ENCODE measurements at regions not wholly inside any gene's neighbourhood (a gene's known extent, or its start where the extent isn't known, plus 50 kb on each side); places are given as distances from the start of the nearest gene placed in this dataset.

GRCh38 chr7:130910949-130911944, 177.2 kb upstream of the KLF14 start:
- in situ Hi-C loops (cut with MboI; ENCODE audit: low sequenced_read_pairs): no loop called here

GRCh38 chr7:130912082-130912861, 178.3 kb upstream of the KLF14 start:
- in situ Hi-C loops (cut with MboI; ENCODE audit: low sequenced_read_pairs): no loop called here

- in situ Hi-C loops (cut with MboI; ENCODE audit: low sequenced_read_pairs): no loop called here
These were observed 179.0 kb upstream of the KLF14 start for GRCh38 chr7:130912862-130913638.

GRCh38 chr7:130913639-130914553, 179.9 kb upstream of the KLF14 start:
- in situ Hi-C loops (cut with MboI; ENCODE audit: low sequenced_read_pairs): no loop called here

GRCh38 chr7:130914554-130915294, 180.7 kb upstream of the KLF14 start:
- in situ Hi-C loops (cut with MboI; ENCODE audit: low sequenced_read_pairs): no loop called here

- in situ Hi-C loops (cut with MboI; ENCODE audit: low sequenced_read_pairs): no loop called here
These were observed 183.7 kb upstream of the KLF14 start for GRCh38 chr7:130917669-130918128.

GRCh38 chr7:130918129-130919052, 184.4 kb upstream of the KLF14 start:
- in situ Hi-C loops (cut with MboI; ENCODE audit: low sequenced_read_pairs): no loop called here

- in situ Hi-C loops (cut with MboI; ENCODE audit: low sequenced_read_pairs): no loop called here
These were observed 185.5 kb upstream of the KLF14 start for GRCh38 chr7:130919316-130920103.

GRCh38 chr7:130920122-130920521, 186.1 kb upstream of the KLF14 start:
- in situ Hi-C loops (cut with MboI; ENCODE audit: low sequenced_read_pairs): no loop called here

GRCh38 chr7:130921391-130922180, 187.6 kb upstream of the KLF14 start:
- in situ Hi-C loops (cut with MboI; ENCODE audit: low sequenced_read_pairs): no loop called here

- in situ Hi-C loops (cut with MboI; ENCODE audit: low sequenced_read_pairs): no loop called here
These were observed 188.5 kb upstream of the KLF14 start for GRCh38 chr7:130922206-130923112.

GRCh38 chr7:130923365-130923764, 189.4 kb upstream of the KLF14 start:
- in situ Hi-C loops (cut with MboI; ENCODE audit: low sequenced_read_pairs): no loop called here

GRCh38 chr7:130923930-130924329, 189.9 kb upstream of the KLF14 start:
- in situ Hi-C loops (cut with MboI; ENCODE audit: low sequenced_read_pairs): no loop called here

GRCh38 chr7:130925136-130925794, 191.3 kb upstream of the KLF14 start:
- in situ Hi-C loops (cut with MboI; ENCODE audit: low sequenced_read_pairs): no loop called here
